OCI-LY1 (cell line): ENCODE measurements at regions not wholly inside any gene's neighbourhood (a gene's known extent, or its start where the extent isn't known, plus 50 kb on each side); places are given as distances from the start of the nearest gene placed in this dataset.
A peak's percentile ranks its signal among the peaks of the same experiment; 100 is the strongest.
"Not testable (repeated sequence)": the region's sequence is repeated elsewhere in the genome, so short reads cannot be mapped to it uniquely, and the experiment has no call there.

Experiments
- CTCF ChIP-seq: fragments of 200-600 bp; sonication (generic), shearing (Covaris generic); IDR thresholded peaks from 2 replicates; pipeline ENCODE4 v1.5.1; 2017; ENCODE audit warnings: mild to moderate bottlenecking, antibody characterized with exemption, low read length, moderate library complexity, mixed read lengths
- EZH2 ChIP-seq: fragments of 200-600 bp; sonication (generic), shearing (Covaris generic); IDR thresholded peaks from 2 replicates; pipeline ENCODE4 v1.8.0; 2017; ENCODE audit warnings: borderline replicate concordance, mixed run types, mild to moderate bottlenecking, antibody characterized with exemption, low read length, moderate library complexity, mixed read lengths

- TF ChIP-seq EZH2: not testable (repeated sequence)
- TF ChIP-seq CTCF: peak; percentile 27; the same call in 1 of the 2 replicates
Measured at GRCh38 chr9:42470577-42470976, 287.1 kb downstream of the SPATA31A6 start.
